Naive thymus-derived CD8-positive, alpha-beta T cell (primary cell): ENCODE measurements at regions not wholly inside any gene's neighbourhood (a gene's known extent, or its start where the extent isn't known, plus 50 kb on each side); places are given as distances from the start of the nearest gene placed in this dataset.
"Not testable (repeated sequence)": the region's sequence is repeated elsewhere in the genome, so short reads cannot be mapped to it uniquely, and the experiment has no call there.

Experiments
- ATAC-seq, 2 donors: fragments of 150-1000 bp; cut with Tn5 transposase in 1 of 2; sonication (Bioruptor Pico), chemical (Tn5 transposase) in 1 of 2; 1 replicate in 1 of 2; 2 replicates in 1 of 2; pipeline ENCODE4 v1.10.0; 2021; ENCODE audit warnings: mild to moderate bottlenecking in 2 of 2, moderate library complexity in 2 of 2
- POLR2A ChIA-PET: fragments of 350-600 bp; sonication (Branson Sonifier 250); formaldehyde crosslinking; loops from one replicate; lab custom pipeline; 2021; ENCODE audit warnings: antibody characterized with exemption; lab: Charles Lee
- DNase-seq, 10 donors: peaks; one replicate each; pipeline versions ENCODE4 v3.0.0 to v3.0.0-alpha.2; 2020 to 2022
- H3K27ac Mint-ChIP-seq, 10 donors: one replicate each; pipeline ENCODE4 v1.8.0; 2020 to 2022; ENCODE audit warnings: mild to moderate bottlenecking in 10 of 10, mixed read lengths in 10 of 10, moderate library complexity in 4 of 10, inconsistent platforms in 1 of 10
- H3K27me3 Mint-ChIP-seq, 5 donors: one replicate each; pipeline ENCODE4 v1.8.0; 2021 to 2022; ENCODE audit warnings: mixed read lengths in 5 of 5
- H3K36me3 Mint-ChIP-seq, 3 donors: one replicate each; pipeline ENCODE4 v1.8.0; 2020 to 2022; ENCODE audit warnings: mixed read lengths in 3 of 3, mild to moderate bottlenecking in 2 of 3, inconsistent platforms in 1 of 3
- H3K4me1 Mint-ChIP-seq, 4 donors: one replicate each; pipeline ENCODE4 v1.8.0; 2021 to 2022; ENCODE audit warnings: mixed read lengths in 4 of 4
- H3K4me3 Mint-ChIP-seq, 10 donors: one replicate each; pipeline ENCODE4 v1.8.0; 2020 to 2022; ENCODE audit warnings: mild to moderate bottlenecking in 10 of 10, mixed read lengths in 10 of 10, moderate library complexity in 6 of 10, inconsistent platforms in 1 of 10
- H3K9me3 Mint-ChIP-seq, 9 donors: one replicate each; pipeline ENCODE4 v1.8.0; 2020 to 2022; ENCODE audit warnings: mixed read lengths in 9 of 9, mild to moderate bottlenecking in 3 of 9, inconsistent platforms in 1 of 9, moderate library complexity in 1 of 9

DNA sequence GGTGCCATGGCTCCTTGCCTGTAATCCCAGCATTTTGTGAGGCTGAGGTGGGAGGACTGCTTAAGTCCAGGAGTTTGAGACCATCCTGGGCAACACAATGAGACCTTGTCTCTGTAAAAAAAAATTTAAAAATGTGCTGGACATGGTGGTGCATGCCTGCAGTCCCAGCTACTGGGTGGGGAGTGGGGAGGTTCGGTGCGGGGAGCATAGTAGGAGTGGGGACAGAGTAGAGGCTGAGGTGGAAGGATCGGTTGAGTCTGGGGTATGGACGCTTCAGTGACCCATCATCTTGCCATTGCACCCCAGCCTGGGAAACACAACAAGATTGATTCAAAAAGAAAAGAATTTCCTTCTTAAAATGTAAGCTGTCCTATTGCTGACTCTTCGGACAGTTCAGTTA is 1490.0 kb upstream of the GBE1 start:
- DNase-seq, result no peak
- POLR2A ChIA-PET, result no interaction called here
- H3K27ac Mint-ChIP-seq, result no peak overlapping the region
- no peak overlapping the region for H3K4me3 Mint-ChIP-seq
- no peaks in the 10 kb centered on the region for H3K27me3 Mint-ChIP-seq
- peaks cover 4 to 23% (median 16%) of the 10 kb centered on the region in 9 donors for H3K9me3 Mint-ChIP-seq
- no peaks in the 10 kb centered on the region for H3K4me1 Mint-ChIP-seq
- no peak for ATAC-seq
- H3K36me3 Mint-ChIP-seq, result no peaks in the 10 kb centered on the region

DNA sequence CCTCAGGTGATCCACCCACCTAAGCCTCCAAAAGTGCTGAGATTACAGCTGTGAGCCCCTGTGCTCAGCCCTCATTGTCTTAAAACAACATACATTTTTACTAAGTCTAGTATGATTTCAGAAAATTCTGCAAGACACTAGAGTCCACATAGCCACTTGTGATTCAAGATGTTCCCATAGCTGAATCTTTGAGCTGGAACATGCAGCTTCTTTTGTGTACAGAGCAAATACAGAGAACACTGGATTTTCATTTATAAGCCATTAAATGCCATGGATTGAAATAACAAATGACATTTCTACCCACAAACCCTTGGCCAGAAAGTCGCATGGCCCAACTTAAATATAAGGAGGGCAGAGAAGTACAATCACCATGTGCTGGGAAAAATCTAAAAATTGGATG is 1489.2 kb upstream of the GBE1 start:
- H3K27ac Mint-ChIP-seq, result no peak overlapping the region
- ATAC-seq (no peak), DNase-seq (no peak)
- POLR2A ChIA-PET, result no interaction called here
- no peak overlapping the region for H3K4me3 Mint-ChIP-seq
- H3K27me3 Mint-ChIP-seq, result no peaks in the 10 kb centered on the region
- H3K36me3 Mint-ChIP-seq, result no peaks in the 10 kb centered on the region
- H3K9me3 Mint-ChIP-seq, result peaks cover 7 to 32% (median 19%) of the 10 kb centered on the region in 9 donors
- H3K4me1 Mint-ChIP-seq, result no peaks in the 10 kb centered on the region

DNA sequence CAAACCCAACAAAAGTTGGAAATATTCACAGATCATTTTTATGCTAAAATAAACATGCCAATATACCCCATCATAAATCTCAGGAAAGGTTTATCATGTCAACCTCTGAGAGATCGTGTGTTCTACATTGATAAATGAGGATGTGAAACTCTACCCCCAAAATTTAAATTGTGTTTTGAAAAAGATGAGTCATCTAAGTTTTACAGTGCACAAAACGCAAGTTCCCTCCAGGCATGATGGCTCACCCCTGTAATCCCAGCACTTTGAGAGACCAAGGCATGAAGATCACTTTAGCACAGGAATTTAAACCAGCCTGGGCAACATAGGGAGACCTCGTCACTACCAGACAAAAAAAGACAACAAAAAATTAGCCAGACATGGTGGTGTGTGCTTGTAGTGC is 1487.0 kb upstream of the GBE1 start:
- no peak overlapping the region for H3K4me3 Mint-ChIP-seq
- no peak for DNase-seq
- no peak for ATAC-seq
- H3K27ac Mint-ChIP-seq, result no peak overlapping the region
- POLR2A ChIA-PET, result no interaction called here
- H3K36me3 Mint-ChIP-seq, result no peaks in the 10 kb centered on the region
- no peaks in the 10 kb centered on the region for H3K4me1 Mint-ChIP-seq
- no peaks in the 10 kb centered on the region for H3K27me3 Mint-ChIP-seq
- H3K9me3 Mint-ChIP-seq, result peaks cover 3 to 45% (median 20%) of the 10 kb centered on the region in 9 donors

DNA sequence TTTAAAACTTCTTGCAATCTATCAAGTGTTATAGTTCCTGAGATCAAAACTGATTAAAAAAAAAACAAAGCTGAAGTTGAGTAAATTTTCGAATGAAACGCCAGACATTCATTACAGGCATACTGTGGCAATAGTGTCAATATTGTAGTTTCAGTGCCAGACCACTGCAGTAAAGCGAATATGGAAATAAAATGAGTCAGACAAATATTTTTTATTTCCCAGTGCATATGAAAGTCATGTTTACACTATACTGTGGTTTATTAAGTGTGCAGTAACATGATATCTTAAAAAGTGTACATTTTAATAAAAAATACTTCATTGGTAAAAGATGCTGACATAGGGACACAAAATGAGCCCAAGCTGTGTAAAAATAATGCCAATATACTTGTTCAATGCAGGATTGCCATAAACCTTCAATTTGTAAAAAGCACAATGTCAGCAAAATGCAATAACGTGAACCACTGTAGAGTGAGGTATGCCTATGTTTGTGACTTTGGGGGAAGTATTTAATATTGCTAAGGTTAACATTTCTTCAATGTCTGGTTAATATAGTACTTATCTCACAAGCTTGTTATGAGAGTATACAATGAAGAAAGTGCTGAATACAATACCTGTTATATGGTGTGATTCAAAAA is 1473.9 kb upstream of the GBE1 start:
- H3K36me3 Mint-ChIP-seq, result peaks cover 0 to 5% (median 0%) of the 10 kb centered on the region in 3 donors
- H3K27me3 Mint-ChIP-seq, result no peaks in the 10 kb centered on the region
- DNase-seq (no peak), ATAC-seq (no peak)
- H3K27ac Mint-ChIP-seq, result no peak overlapping the region
- H3K4me3 Mint-ChIP-seq, result no peak overlapping the region
- H3K4me1 Mint-ChIP-seq, result no peaks in the 10 kb centered on the region
- H3K9me3 Mint-ChIP-seq, result peaks cover 0 to 20% (median 8%) of the 10 kb centered on the region in 9 donors
- POLR2A ChIA-PET, result no interaction called here

DNA sequence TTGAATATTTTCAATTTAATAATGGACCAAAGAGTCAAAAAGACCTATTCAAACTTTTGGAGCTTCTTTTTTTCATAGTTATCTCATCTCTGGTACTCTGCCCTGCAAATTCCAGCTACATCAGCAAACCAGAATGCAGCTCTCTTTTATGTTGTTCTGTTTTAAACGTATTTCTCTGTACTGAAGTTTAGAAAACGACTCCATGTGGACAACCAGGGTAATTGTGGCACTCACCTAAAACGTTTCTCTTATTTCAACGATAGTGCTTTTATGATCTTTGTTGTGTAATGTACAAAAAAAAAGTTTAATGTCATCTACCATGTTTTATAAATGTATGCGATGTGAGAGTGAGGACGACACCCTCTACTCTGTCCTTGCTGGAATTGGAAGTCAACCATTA is 1472.3 kb upstream of the GBE1 start:
- POLR2A ChIA-PET, result no interaction called here
- ATAC-seq, result no peak
- Mint-ChIP-seq H3K36me3 (peaks cover 0 to 5% (median 0%) of the 10 kb centered on the region in 3 donors), H3K4me1 (no peaks in the 10 kb centered on the region), H3K27me3 (no peaks in the 10 kb centered on the region), H3K9me3 (peaks cover 0 to 19% (median 13%) of the 10 kb centered on the region in 9 donors), H3K4me3 (no peak overlapping the region), H3K27ac (no peak overlapping the region)
- no peak for DNase-seq

DNA sequence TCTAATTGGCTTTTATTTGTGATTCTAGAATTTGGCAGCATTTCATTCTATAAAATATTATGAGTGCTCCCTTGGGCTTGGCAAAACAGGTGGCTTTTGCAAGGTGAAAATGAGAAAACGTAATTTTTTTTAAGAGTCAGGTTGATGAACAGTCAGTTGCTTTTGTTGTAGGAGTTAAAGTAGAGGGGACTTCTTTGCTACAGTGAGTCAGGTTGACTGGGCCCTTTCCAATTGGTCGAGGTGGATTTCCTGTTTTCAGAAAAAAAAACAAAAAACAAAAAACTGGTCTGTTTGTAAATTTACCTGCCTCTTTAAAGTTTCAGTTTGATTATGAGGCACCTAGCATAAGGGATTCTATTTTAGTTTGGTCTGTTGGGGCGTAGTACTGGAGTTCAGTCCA is 1469.4 kb upstream of the GBE1 start:
- Mint-ChIP-seq H3K36me3 (peaks cover 0 to 5% (median 0%) of the 10 kb centered on the region in 3 donors), H3K27ac (no peak overlapping the region), H3K27me3 (no peaks in the 10 kb centered on the region), H3K9me3 (peaks cover 0 to 29% (median 12%) of the 10 kb centered on the region in 9 donors), H3K4me1 (no peaks in the 10 kb centered on the region), H3K4me3 (no peak overlapping the region)
- ATAC-seq (no peak), DNase-seq (no peak)
- POLR2A ChIA-PET, result no interaction called here

DNA sequence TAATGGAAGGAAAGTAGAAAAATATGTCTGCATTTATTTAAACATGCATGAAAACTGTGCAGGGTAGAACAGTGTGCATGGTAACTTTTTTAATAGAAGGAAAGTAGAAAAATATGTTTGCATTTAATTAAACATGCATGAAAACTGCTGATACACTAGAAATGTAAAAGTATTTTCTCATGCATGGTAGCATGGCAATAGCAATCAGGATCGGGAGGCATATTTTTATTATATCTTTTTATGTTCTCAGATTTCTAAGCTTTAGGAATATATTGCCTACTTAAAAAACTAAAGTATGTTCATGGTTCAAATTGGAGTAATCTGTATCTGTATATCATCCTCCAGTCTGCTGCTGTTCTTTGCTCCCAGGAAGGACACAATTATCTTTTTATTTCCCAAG is 1468.9 kb upstream of the GBE1 start:
- no peaks in the 10 kb centered on the region for H3K4me1 Mint-ChIP-seq
- no peak overlapping the region for H3K27ac Mint-ChIP-seq
- H3K36me3 Mint-ChIP-seq, result peaks cover 0 to 5% (median 0%) of the 10 kb centered on the region in 3 donors
- H3K27me3 Mint-ChIP-seq, result no peaks in the 10 kb centered on the region
- no peak for DNase-seq
- H3K4me3 Mint-ChIP-seq, result no peak overlapping the region
- H3K9me3 Mint-ChIP-seq, result peaks cover 0 to 29% (median 12%) of the 10 kb centered on the region in 9 donors
- ATAC-seq, result no peak
- POLR2A ChIA-PET, result interaction anchor here (0.6 kb wide), 1 partner anchor 222 kb away, joined by 4 read pairs; no protein-coding TSS in a partner anchor

DNA sequence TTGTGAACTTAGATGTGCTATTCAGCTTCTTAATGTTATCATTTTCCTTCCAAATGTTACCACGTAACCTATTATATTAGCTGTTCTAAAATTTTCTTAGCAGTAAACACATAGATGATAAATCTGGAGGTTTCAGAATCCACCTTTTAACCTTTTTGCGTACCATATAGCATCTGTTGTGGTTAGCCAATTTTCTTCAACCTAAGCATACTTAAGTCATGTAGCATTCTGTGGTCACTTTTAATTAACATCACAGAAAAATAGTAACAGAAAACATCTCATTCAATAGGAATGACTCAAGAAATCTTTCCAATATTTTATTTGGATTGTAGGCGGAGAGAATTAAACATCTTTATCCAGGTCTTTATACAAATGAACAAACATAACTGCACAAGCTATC is 1465.3 kb upstream of the GBE1 start:
- peaks cover 0 to 29% (median 0%) of the 10 kb centered on the region in 9 donors for H3K9me3 Mint-ChIP-seq
- DNase-seq (no peak), ATAC-seq (no peak)
- no peak overlapping the region for H3K27ac Mint-ChIP-seq
- POLR2A ChIA-PET, result no interaction called here
- no peak overlapping the region for H3K4me3 Mint-ChIP-seq
- no peaks in the 10 kb centered on the region for H3K36me3 Mint-ChIP-seq
- no peaks in the 10 kb centered on the region for H3K27me3 Mint-ChIP-seq
- H3K4me1 Mint-ChIP-seq, result no peaks in the 10 kb centered on the region

DNA sequence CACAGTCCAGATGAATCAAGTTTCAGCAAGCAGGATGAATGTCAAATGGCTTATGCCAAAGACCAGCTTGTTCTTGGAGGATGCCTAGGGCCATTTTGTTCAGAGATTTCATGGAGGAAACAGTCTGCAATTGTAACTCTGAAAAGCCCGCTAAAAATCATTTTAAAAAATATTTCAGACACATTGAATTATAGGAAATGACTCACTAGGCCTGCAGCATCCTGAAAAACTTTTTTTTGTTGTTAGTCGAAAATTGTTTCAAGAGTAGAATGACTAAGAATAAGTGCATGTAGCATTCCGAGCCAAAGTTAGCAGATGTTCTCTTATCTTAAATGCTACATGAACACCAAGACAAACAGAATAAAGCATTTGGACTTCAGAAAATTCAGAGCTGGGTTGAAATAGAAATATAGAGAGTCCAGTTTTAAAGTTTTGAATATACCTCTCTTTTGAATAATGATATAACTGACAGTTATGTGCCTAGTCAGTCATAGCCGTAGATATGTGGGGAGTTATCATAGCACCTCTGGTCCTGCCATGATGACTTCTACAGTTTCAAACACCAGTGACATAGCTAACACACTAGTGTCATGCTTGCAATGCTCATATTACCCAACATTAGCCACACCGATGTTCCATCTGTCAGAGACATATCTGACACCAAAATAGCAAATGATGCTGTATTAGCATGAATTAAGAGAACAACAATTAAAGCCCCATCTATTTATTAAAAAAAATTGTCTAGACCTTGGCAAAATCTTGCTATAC is 1462.8 kb upstream of the GBE1 start:
- POLR2A ChIA-PET, result no interaction called here
- H3K9me3 Mint-ChIP-seq, result peaks cover 0 to 15% (median 0%) of the 10 kb centered on the region in 9 donors

DNA sequence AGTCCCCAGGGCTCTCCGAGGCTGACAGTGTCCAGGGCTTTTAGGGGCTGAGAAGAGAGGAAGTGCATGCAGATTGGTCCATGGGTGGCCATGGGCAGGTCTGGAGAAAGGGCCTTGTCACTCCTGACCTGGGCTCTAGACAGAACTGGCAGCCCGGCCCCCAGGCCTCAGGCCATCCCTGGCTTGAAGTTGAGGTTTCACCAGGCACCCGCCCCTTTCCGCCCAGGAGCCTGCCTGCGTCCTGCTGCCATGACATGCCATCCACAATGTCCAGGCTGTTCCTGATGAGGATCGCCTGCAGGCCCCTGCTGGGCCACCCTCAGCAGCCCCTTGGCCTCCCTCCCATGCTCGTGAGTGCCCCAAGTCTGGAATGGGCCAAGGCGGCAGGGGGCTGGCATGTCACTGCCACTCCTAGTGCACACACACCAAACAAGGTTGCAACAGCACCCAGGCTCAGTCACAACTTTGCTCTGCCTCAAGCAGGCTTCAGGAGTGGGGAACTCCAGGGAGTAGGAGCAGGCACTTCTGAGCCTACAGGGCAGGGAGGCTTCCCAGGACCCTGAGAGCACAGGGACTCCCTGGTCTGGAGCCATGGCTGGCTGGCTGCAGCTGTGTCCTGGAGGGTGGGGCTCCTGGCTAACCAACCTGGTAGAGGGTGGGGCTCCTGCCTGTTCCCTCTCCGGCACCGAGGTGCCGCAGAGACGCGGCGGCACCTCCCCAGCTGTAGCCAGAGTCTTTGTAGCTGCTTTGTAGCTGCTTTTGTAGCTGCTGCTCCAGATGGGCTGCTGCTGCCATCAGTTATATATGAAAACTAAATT is 1457.1 kb upstream of the GBE1 start:
- no peak overlapping the region for H3K4me3 Mint-ChIP-seq
- peaks cover 0 to 15% (median 3%) of the 10 kb centered on the region in 9 donors for H3K9me3 Mint-ChIP-seq
- H3K27me3 Mint-ChIP-seq, result no peaks in the 10 kb centered on the region
- H3K36me3 Mint-ChIP-seq, result no peaks in the 10 kb centered on the region
- H3K4me1 Mint-ChIP-seq, result no peaks in the 10 kb centered on the region
- no peak overlapping the region for H3K27ac Mint-ChIP-seq
- ATAC-seq (no peak), DNase-seq (peak in 1 of 10 donors; percentile 54)
- POLR2A ChIA-PET, result no interaction called here

More for the DNA sequence above, 1462.8 kb upstream of the GBE1 start:
- Mint-ChIP-seq H3K4me1 (no peaks in the 10 kb centered on the region), H3K27ac (no peak overlapping the region), H3K4me3 (no peak overlapping the region), H3K27me3 (no peaks in the 10 kb centered on the region), H3K36me3 (no peaks in the 10 kb centered on the region)
- no peak for DNase-seq
- no peak for ATAC-seq

DNA sequence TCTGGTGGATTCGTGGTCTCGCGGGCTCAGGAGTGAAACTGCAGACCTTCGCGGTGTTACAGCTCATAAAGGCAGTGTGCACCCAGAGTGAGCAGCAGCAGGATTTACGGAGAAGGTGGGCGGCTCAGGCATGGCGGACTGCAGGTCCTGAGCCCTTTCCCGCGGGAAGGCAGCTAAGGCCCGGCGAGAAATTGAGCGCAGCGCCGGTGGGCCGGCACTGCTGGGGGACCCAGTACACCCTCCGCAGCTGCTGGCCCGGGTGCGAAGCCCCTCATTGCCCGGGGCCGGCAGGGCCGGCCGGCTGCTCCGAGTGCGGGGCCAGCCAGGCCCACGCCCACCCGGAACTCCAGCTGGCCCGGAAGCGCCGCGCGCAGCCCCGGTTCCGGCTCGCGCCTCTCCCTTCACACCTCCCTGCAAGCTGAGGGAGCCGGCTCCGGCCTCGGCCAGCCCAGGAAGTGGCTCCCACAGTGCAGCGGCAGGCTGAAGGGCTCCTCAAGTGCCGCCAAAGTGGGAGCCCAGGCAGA is 1456.2 kb upstream of the GBE1 start:
- H3K36me3 Mint-ChIP-seq, H3K27me3 Mint-ChIP-seq, POLR2A ChIA-PET, H3K4me1 Mint-ChIP-seq, DNase-seq, ATAC-seq: not testable (repeated sequence)
- Mint-ChIP-seq H3K9me3 (peaks cover 0 to 19% (median 3%) of the 10 kb centered on the region in 9 donors), H3K4me3 (peak overlapping the region in 2 of 10 donors; percentile 18 to 62), H3K27ac (peak overlapping the region in 1 of 10 donors; percentile 40)

DNA sequence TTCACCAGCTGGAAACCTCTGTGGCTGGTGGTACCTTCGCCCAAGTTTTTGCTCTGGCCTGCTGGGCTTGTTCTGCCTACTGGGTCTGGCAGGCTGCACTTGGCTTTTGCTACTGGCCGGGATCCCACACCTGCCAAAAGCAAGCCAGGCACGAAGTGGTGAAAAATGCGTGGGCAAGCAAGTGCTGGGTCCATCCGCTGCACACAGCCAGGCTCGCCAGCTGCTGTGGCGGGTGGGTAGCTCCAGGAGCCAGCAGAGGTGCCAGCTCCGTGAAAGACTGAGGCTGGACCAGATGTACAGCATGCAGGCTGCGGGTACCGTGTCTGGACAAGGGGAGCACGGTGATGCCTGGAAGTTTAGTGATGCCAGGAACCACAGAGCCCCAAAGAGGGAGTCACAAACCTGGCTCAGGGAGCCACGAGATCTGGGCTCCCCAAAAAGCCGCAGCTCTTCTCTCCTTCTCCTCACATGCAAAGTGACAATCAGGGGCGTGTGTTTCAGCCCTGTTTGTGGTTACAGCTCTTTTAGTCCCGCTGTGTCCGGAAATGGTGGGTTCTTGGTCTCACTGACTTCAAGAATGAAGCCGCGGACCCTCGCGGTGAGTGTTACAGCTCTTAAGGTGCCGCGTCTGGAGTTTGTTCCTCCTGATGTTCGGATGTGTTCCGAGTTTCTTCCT is 1455.6 kb upstream of the GBE1 start:
- Mint-ChIP-seq H3K4me1 (no peaks in the 10 kb centered on the region), H3K36me3 (no peaks in the 10 kb centered on the region), H3K27me3 (no peaks in the 10 kb centered on the region), H3K9me3 (peaks cover 0 to 19% (median 3%) of the 10 kb centered on the region in 9 donors), H3K4me3 (peak overlapping the region in 2 of 10 donors; percentile 18 to 62), H3K27ac (peak overlapping the region in 1 of 10 donors; percentile 40)
- DNase-seq (no peak), ATAC-seq (no peak)
- POLR2A ChIA-PET, result no interaction called here
